ENCODE measurements at regions not wholly inside any gene's neighbourhood (a gene's known extent, or its start where the extent isn't known, plus 50 kb on each side); places are given as distances from the start of the nearest gene placed in this dataset.
A peak's percentile ranks its signal among the peaks of the same experiment; 100 is the strongest.

DNA sequence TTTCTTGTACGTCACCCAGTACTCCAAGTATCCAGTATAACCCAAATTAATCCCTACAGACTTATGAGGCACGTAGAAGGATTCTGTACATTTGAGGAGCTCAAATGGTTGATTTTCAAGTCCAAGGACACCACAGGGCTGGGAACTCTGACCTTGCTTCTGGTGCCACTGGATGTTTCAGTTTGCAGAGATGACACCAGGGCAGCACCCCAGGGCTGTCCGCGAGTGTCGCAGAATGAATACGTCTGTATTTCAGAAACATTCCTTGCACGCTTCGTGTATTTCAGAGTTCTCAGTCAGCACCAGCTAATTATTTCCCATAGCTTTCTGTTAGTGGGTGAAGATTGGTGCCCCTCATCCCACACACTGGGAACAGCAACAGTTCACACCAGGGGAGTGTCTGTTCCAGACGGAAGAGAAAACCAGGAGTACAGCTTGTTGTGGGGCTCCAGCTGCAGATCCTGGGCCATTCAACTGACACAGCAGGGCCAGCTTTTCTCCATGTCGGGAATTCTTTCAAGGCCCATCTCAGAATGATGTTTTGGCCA lies 159.2 kb downstream of the RHOU start:
- no peak for DNase-seq (ENCODE audit: low spot score)

DNA sequence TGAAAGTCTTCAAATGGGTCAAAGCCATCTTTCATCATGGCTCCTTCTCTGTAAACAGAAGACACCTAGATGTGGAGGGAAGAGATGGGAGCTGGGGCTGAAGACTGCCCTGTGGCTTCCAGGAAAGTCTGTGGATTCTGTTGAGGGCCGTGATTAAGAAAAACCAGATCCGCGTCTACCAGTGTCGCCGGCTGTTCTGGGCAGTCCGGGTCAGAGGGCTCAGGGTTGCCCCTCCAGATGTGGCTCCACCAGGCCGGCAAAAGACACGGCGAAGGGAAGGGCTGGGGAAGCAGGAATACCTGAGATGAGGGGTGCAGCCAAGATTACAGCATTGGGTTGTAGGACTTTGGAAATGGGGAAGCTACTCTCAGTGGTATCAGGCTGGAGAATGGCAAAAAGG lies 162.6 kb downstream of the RHOU start:
- no peak for DNase-seq (ENCODE audit: low spot score)

DNA sequence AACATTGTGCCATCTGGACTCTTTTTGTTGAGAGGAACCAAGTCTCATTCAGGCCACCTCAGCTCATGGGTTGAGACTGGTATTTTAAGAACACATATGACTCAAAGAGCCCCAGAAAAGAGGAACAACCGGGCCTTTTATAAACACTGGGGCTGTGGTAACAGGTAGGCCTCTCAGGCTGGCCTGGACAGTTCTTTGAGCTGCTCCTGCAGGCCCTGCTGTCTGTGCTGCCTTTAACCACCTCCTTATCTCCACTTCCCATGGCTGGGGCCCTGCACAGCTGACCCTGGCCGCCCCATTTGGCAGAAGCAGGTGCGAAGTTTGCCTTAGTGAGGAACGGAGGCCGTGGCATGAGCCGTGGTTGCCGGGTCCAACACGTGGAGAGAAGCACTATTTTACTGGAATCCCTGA lies 163.3 kb downstream of the RHOU start:
- no peak for DNase-seq (ENCODE audit: low spot score)

DNA sequence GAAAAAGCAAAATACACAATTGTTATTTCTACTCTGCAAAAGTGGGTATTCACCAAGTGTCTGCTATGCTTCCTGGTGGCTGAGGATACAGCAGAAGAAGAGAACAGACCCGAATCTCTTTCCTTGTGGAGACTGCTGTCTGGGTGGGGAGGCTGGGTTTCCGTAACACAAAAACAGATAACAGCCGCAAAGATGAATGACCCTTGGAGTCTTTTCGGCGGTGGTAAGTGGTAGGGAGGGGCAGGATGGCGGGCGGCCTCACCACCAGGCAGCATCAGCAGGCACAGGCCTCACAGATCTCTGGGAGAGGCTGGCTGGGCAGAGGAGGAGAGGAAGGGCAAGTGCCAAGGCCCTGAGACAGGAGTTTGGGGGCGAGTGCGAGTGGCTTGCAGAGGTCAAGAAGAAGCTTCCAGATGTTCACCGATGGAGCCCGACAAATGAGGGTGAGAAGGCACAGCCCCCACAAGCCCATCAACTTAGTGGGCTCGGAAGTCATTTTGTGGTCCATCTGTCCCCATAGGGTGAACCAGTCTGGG lies 164.2 kb downstream of the RHOU start:
- DNase-seq (ENCODE audit: low spot score): no peak

GRCh38 chr1:228900099-228900885 lies 165.0 kb downstream of the RHOU start:
- no peak for DNase-seq (ENCODE audit: low spot score)

- no peak for DNase-seq (ENCODE audit: low spot score)
Observed at GRCh38 chr1:228900886-228901392, 165.7 kb downstream of the RHOU start.

DNA sequence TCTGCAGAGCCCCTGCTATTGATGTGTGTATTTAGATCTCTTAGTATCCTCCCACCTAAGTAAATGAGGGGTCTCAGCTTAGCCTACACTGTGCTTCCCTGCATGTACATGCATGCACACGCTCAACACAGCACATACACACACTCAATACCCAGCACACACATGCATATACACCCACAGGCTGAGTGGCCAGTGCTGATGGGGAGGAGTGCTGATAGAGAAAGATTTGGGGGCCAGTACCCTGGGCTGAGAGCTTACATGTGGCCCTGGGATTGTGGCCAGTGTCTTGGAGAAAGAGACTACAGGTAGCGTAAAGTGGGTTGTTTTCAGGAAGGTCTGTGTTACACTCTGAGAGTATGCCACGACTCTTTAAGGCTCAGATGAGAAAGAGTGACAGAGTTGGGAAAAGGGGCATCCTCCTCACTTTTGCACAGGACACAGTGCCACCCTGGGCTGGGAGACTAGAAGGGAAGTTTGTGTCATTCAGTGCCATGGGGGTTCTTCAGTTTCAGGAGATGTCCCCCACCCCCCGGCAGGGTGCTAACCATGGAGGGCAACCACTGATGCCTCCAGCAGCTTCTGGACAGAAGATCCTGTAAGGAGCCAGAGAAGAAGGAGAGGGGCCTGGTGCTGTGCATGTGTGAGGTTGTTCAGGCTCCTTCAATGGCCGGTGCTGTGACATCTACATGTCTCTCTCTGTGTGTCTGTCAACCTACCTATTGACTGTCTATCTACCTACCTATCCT lies 166.8 kb downstream of the RHOU start:
- no peak for DNase-seq (ENCODE audit: low spot score)

DNA sequence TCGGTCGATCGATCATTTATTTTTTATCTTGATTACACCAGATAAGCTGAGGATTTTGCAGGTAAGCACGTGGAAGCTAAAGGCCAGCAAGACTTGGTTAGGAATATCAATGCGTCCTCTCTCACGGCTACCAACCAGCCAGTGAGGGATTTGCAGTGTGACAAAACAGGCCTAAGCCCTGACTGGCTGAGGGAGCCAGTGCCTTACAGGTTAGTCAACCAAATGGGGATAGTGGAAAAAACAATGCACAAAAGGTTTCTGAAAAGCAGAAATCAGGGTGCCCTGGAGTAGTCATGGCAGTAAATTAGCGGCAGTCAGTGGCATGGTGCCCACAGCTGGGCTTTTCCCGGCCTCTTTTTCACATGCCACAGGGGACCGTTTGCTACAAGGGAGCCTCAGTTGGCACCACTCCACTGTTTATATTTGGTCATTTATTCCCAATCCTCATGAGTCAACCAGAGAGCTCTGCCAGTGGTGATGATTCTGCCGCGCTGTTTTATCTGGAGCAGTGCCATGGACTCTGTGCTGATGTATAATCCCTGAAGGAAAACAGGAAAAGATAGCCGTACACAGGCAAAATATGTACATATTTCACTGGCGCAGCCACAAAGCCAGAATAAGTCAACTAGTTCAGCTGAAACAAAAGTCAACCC lies 167.6 kb downstream of the RHOU start:
- peak; percentile 86 for DNase-seq (ENCODE audit: low spot score)

DNA sequence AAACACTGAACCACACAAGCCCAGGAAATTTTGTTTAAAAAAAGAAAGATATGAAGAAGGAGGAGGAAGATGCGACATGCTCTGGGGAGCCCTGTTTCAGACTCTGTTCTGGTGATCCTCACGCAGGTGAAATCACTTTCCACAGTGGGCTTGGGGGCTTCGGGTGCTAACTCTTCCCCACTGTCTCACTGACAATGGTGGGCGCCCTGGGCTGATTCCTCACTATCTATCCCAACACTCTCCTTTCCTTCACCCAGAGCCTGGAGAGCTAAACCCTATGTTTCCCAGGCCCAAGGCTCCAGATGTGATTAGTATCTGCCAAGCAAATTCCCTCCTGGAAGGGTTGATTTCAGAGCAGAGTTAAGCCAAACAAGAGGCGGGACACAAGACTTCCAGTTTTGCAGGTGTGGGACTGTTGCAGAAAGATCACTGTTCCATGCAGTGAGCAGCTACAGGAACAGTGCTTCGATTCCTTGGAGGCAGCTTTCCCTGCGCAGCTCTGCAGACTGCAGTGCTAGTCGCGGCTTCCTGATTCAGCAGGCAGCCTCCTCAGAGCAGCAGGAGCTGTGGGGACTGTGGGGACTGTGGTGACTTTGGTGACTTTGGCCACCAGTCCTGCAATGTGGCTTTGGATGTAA lies 168.3 kb downstream of the RHOU start:
- DNase-seq (ENCODE audit: low spot score): no peak

- no peak for DNase-seq (ENCODE audit: low spot score)
Observed at GRCh38 chr1:228904222-228904621, 168.9 kb downstream of the RHOU start.

DNA sequence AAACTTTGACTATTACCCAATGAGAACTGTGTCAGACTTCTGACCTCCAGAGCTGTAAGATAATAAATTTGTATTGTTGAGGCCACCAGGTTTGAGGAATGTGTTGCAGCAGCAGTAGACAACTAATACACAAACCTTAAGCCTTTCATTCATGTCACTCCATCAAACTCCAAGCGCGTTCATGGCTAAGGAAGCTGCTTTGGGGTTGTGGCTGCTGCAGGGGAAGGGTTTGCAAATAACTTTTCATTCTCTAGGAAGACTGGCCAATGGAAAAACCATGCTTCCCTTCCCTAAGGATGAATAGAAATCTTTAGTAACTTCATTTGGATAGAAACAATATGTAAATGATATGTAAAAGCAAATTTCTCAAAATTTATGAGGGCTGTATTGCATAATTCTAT lies 170.4 kb downstream of the RHOU start:
- DNase-seq (ENCODE audit: low spot score): no peak

- no peak for DNase-seq (ENCODE audit: low spot score)
Observed at GRCh38 chr1:228906223-228906860, 171.1 kb downstream of the RHOU start.

- no peak for DNase-seq (ENCODE audit: low spot score)
Observed at GRCh38 chr1:228911225-228912210, 176.2 kb downstream of the RHOU start.

- DNase-seq (ENCODE audit: low spot score): no peak
Observed at GRCh38 chr1:228913626-228914414, 178.5 kb downstream of the RHOU start.

- no peak for DNase-seq (ENCODE audit: low spot score)
Observed at GRCh38 chr1:228914700-228915099, 179.4 kb downstream of the RHOU start.

DNA sequence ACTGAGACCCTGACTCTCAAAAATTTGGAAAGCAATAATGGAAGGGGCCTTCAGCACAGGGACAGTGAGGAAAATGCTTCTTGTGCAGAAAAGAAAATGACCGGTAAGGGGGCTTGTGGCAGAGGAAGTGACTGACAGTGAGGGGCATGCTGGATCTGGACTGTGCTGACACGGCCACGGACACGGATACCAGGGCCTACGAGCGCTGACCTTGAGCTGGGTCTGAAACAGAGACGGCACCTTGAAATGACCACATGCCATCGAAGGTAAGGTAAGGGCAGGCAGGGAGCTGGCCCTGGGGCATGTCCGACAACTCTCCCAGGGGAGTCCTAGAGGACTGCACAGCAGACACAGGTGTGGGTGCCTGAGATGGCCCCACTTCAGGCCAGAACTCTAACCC lies 182.1 kb downstream of the RHOU start:
- DNase-seq (ENCODE audit: low spot score): no peak

- no peak for DNase-seq (ENCODE audit: low spot score)
Observed at GRCh38 chr1:228917755-228918154, 182.5 kb downstream of the RHOU start.

DNA sequence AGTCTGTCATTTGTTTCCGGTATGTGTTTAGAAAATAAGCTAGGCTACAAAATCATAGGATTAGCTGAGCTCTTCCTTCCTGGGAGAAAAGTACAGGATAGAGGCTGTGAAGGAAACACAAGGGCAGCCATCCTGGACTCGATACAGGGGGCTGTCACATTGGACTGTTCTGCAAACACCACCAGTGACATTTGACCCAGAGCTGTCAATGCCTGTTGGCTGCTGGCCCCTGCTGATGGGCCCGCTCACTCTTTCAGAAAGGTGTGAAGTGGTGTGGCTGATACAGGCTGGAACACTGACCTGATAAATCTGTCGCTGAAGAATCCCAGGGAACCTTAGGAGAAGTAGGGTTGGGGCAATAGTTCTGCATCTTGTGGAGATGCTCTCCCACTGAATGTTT lies 183.1 kb downstream of the RHOU start:
- DNase-seq (ENCODE audit: low spot score): no peak

DNA sequence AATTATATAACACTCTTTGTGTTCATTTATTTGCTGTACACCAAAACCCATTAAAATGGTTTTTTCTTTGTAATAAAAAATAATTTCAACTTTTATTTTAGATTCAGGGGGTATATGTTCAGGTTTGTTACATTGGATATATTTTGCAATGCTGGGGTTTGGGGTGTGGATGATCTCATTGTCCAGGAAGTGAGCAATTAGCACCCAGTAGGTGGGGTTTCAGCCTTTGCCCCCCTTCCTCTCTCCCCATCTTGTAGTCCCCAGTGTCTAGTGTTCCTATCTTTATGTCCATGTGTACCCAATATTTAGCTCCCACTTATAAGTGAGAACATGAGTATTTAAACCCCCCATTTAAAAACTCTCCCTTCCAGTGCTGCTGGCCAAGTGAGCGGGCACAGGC lies 184.6 kb downstream of the RHOU start:
- no peak for DNase-seq (ENCODE audit: low spot score)
